HG03442 (cell line): ENCODE measurements at regions not wholly inside any gene's neighbourhood (a gene's known extent, or its start where the extent isn't known, plus 50 kb on each side); places are given as distances from the start of the nearest gene placed in this dataset.

Experiments used
- ATAC-seq: cut with Tn5 transposase; IDR thresholded peaks from one replicate; pipeline ENCODE4 v1.9.1; 2021; ENCODE audit warnings: mild to moderate bottlenecking, moderate library complexity; ENCODE audit not compliant: unreplicated experiment

DNA sequence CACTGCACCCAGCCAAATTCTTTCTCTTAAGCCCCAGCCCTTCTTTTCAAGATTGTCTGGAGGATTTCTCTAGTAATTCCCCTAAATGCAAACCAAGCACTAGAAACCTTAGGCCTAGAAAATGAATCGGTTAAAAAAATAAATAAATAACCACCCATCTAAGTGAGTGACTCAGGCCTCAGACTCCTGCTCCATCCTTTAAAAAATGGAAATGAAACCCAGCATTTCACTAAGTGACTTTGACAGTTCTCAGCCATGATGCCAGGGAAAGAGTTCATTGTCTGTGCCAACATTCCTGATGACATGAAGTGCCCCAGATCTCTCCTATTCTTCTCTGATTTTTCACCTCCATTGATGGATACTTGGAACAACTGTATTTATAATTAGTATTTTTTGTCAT, 415.2 kb upstream of the DAB1 start:
- ATAC-seq = no peak

- ATAC-seq = no peak
Measured at GRCh38 chr1:57835620-57836019, 411.8 kb upstream of the DAB1 start.

GRCh38 chr1:57833296-57833695, 409.4 kb upstream of the DAB1 start:
- no peak for ATAC-seq

GRCh38 chr1:57832612-57833011, 408.8 kb upstream of the DAB1 start:
- ATAC-seq = no peak

GRCh38 chr1:57831624-57832023, 407.8 kb upstream of the DAB1 start:
- ATAC-seq = no peak

- no peak for ATAC-seq
Measured at GRCh38 chr1:57826535-57826934, 402.7 kb upstream of the DAB1 start.

GRCh38 chr1:57824535-57824934, 400.7 kb upstream of the DAB1 start:
- ATAC-seq = no peak

- no peak for ATAC-seq
Measured at GRCh38 chr1:57820356-57821095, 396.7 kb upstream of the DAB1 start.

GRCh38 chr1:57819893-57820292, 396.0 kb upstream of the DAB1 start:
- no peak for ATAC-seq

GRCh38 chr1:57803586-57803985, 379.7 kb upstream of the DAB1 start:
- no peak for ATAC-seq

GRCh38 chr1:57800376-57800775, 376.5 kb upstream of the DAB1 start:
- no peak for ATAC-seq

DNA sequence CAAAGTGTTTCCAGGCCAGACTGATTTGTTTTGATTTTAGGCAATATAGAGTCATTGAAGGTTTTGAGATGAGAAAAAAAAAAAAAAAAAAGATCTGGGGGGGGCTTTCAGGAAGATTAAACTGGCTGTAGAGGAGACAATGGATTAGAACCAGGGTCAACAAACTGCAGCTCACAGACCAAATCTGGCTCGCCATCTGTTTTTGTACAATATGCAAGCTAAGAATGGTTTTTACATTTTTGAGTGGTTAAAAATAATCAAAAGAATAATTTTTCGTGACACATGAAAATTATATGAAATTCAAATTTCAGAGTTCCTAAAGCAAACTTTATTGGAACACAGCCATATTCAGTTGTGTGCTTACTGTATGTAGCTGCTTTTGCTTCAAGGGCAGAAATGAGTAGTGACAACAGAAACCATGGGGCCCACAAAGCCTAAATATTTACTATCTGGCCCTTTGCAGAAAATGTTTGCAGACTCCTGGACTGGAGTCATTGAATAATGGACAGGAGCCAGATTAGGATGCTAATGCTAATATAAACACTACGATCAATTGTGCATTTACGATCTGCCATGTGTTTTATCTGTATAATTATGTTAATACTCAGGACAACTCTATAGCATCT, 375.7 kb upstream of the DAB1 start:
- ATAC-seq = no peak

DNA sequence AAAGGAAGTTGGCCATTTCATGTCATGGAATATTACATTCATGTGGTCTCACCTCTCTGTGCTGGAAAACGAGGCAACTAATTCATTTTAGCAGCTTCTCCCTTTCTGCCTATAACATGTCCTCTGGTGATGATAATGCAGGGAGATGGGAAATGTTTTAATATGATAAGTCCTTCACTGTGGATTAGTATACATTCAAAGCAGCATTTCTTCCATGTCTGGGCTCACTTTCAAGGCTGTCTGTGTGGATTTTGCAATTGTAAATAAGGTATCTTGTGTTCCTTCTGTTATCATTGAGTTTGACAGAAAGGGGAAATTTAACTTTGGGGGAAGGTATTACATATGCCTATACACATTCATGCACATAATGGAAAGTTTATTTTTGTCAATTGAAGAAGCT, 374.7 kb upstream of the DAB1 start:
- no peak for ATAC-seq

- ATAC-seq = no peak
Measured at GRCh38 chr1:57797084-57797483, 373.2 kb upstream of the DAB1 start.

DNA sequence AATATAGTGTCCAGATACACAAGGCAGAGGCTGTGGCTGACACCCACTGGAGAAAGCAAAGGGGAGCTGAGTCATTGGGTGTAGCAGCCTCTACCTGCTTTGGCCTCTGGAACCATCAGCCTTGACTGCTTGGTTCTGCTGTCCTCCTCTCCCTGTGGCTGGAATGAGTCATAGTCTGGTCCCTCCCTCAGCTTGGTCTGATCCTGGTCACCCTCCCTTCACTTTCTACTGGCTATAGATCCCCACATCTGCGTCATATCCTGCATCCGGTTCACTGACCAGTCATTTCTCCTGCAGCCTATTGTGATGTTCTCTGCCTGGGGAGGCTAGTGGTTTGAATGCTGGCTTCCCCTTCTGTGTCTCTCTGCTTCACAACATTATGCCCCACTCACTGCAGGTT, 372.8 kb upstream of the DAB1 start:
- ATAC-seq = no peak

GRCh38 chr1:57795886-57796285, 372.0 kb upstream of the DAB1 start:
- no peak for ATAC-seq

- no peak for ATAC-seq
Measured at GRCh38 chr1:57794078-57794477, 370.2 kb upstream of the DAB1 start.

DNA sequence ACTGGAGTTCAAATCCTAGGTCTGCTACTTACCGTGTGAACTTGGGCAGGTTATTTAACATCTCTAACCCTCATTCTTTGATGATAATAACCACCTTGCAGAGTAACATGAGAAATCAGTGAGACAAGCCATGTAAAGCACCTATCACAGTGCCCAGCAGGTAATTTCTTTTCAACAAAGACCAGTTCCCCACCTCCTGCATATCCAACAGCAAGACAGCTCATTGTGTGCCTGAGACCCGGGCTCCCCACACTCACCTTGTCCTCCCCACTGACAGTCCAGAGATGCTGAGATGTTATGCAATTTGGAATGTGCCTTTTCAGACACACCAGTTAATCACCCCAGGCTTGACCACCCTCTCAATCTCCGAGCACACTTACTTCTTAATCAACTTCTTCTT, 367.6 kb upstream of the DAB1 start:
- ATAC-seq = no peak

- ATAC-seq = no peak
Measured at GRCh38 chr1:57789936-57790335, 366.1 kb upstream of the DAB1 start.

DNA sequence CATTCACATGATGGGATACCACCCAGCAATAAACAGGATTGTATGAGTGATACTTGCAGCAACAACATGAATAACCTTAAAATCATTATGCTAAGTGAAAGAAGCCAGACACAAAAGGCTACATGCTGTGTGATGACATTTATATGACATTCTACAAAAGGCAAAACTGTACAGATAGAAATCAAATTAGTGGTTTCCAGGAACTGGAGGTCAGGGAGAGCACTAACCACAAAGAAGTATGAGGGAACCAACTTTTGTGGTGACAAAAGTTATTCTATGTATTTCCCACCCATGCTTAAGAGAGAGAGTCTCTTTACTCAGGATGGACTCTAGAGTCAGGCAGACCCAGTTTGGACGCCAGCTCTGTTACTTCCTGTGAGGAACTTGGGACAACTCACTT, 364.5 kb upstream of the DAB1 start:
- no peak for ATAC-seq

DNA sequence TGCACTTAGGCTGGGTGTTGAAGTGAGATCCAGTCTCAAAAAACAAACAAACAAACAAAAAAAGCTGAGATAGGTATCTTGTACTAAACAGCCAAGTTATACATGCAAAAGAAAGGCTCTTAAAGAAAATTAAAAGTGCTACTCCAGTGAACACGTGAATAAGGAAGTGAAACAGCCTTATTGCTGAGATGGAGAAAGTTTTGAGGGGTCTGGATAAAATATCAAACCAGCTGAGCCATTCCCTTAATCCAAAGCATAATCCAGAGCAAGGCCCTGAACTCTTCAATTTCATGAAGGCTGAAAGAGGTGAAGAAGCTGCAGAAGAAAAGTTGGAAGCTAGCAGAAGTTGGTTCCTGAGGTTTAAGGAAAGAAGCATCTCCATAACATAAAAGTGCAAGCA, 360.5 kb upstream of the DAB1 start:
- no peak for ATAC-seq

- ATAC-seq = no peak
Measured at GRCh38 chr1:57782357-57782756, 358.5 kb upstream of the DAB1 start.
